GM12864 (cell line): ENCODE measurements at regions not wholly inside any gene's neighbourhood (a gene's known extent, or its start where the extent isn't known, plus 50 kb on each side); places are given as distances from the start of the nearest gene placed in this dataset.

ENCODE experiments used
- DNase-seq: peaks from one replicate; pipeline ENCODE4 v3.0.0-alpha.2; 2011; ENCODE audit warnings: low read depth
- H3K4me3 ChIP-seq: 2 replicates; pipeline ENCODE4 v1.5.1; 2011; ENCODE audit warnings: mild to moderate bottlenecking, low read depth, low read length, control low read depth
- TF ChIP-seq, protein P1 (sequence below): IDR thresholded peaks from 2 replicates; pipeline ENCODE4 v1.5.1; 2011; ENCODE audit warnings: low read depth, mild to moderate bottlenecking, moderate library complexity, low read length, control low read depth, inconsistent platforms; ENCODE audit errors: missing control alignments

DNA sequence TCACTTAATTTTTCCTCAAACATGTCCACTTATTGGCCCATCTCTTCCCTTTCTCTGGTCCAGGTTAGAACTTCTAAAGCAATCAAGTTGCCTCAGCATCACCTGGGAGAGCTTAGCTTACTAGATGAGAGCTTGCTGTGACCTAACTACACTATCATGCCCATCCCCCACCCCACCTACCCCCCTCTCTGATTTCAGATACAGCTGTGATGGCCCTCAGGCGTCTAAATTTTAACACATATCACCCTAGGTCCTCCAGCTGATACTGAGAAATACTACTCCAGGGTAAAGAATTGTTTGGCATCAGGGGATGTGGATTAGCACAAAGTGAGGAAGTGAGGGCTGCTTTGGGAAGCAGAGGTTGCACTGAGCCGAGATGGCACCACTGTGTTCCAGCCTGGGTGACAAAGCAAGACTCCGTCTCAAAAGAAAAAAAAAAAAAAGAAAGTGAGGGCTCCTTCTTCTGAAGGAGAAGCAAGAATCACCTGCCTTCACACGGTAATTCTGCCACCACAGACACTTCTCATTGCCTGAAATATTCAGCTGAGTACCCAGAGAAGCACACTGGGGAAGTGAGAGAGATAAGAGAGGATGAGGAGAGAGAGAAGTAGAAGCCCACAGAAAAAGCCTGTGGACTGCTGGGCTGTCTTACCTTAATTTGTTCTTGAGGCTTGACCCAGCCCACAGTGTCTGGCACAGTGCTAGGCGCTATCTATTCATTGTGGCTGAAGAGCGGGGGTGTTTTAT is 263.4 kb downstream of the ASXL3 start:
- no peak overlapping the region for H3K4me3 ChIP-seq
- no peak for DNase-seq
- TF ChIP-seq, protein P1, sequence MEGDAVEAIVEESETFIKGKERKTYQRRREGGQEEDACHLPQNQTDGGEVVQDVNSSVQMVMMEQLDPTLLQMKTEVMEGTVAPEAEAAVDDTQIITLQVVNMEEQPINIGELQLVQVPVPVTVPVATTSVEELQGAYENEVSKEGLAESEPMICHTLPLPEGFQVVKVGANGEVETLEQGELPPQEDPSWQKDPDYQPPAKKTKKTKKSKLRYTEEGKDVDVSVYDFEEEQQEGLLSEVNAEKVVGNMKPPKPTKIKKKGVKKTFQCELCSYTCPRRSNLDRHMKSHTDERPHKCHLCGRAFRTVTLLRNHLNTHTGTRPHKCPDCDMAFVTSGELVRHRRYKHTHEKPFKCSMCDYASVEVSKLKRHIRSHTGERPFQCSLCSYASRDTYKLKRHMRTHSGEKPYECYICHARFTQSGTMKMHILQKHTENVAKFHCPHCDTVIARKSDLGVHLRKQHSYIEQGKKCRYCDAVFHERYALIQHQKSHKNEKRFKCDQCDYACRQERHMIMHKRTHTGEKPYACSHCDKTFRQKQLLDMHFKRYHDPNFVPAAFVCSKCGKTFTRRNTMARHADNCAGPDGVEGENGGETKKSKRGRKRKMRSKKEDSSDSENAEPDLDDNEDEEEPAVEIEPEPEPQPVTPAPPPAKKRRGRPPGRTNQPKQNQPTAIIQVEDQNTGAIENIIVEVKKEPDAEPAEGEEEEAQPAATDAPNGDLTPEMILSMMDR, result no peak

DNA sequence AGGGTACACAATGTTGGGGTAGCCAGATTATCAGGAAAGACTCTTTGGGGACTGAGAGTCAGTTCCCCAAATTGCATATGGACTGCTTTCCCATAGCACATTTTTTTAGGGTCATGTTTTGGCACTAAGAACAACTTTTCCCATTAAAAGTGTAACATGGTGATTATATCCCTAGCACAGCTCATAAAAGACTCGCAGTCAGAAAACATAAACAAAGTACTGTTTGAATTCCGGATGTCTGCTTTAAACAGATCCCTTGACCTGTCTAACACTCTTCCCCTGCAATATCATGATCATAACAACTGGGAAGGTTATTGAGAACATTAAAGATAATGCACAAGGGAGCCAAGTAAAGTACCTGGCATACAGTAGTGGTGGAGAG is 262.2 kb downstream of the ASXL3 start:
- DNase-seq, result no peak

GRCh38 chr18:33839452-33840211 is 261.6 kb downstream of the ASXL3 start:
- TF ChIP-seq, protein P1, result peak; percentile 70
- DNase-seq, result peak; percentile 13
- H3K4me3 ChIP-seq, result no peak overlapping the region

More for the DNA sequence above, 262.2 kb downstream of the ASXL3 start:
- no peak overlapping the region for H3K4me3 ChIP-seq
- TF ChIP-seq, protein P1, result no peak

DNA sequence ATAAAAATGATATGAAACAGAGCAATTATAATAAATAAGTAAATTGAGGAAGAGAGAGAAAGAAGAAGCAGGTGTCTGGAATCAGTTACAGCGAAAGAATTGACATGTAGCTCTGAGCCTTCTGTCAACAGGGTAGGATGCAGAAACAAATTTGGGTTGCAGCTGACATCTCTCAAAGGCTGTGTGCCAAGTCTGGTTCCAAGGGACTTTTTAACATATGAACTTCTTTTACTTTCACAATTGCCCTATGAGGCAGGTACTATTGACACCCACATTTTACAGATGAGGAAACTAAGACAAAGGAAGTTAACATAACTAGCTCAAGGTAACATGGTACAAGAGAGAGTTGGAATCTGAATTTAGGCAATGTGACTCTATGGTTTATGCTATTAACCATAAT is 260.0 kb downstream of the ASXL3 start:
- H3K4me3 ChIP-seq, result no peak overlapping the region
- TF ChIP-seq, protein P1, result no peak
- no peak for DNase-seq

- TF ChIP-seq, protein P1, result no peak
- no peak for DNase-seq
These were observed 259.2 kb downstream of the ASXL3 start for GRCh38 chr18:33837191-33837590.

DNA sequence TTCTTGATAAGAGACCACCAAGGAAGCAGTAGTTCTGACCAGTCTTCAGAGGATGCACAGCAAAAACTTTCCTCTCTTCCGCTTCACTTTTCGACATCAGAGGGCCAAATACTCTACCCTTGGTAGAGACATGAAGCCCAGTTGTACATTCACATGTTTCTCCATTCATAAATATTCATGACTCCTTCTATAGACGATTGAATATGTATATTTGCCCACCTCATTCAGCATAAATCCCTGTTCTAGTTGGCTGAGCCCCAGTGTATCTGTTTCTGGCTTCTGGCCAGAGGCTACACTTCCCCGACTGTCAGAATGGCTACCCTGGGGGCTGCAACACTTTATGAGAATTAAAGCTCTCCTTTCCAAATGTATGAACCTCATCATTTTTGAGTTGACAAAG is 258.5 kb downstream of the ASXL3 start:
- TF ChIP-seq, protein P1, result no peak
- no peak for DNase-seq
- H3K4me3 ChIP-seq, result no peak overlapping the region

More at GRCh38 chr18:33837191-33837590, 259.2 kb downstream of the ASXL3 start:
- no peak overlapping the region for H3K4me3 ChIP-seq
